Hematopoietic multipotent progenitor cell treated with erythropoietin and hydrocortisone succinate and interleukin-3 and kit ligand, for 4 days (in vitro differentiated cells): ENCODE measurements at regions not wholly inside any gene's neighbourhood (a gene's known extent, or its start where the extent isn't known, plus 50 kb on each side); places are given as distances from the start of the nearest gene placed in this dataset.
"Not testable (repeated sequence)": the region's sequence is repeated elsewhere in the genome, so short reads cannot be mapped to it uniquely, and the experiment has no call there.

Experiments
- DNase-seq: peaks from one replicate; pipeline ENCODE4 v3.0.0-alpha.2; 2015

GRCh38 chr4:7141151-7141834 lies 51.0 kb upstream of the SORCS2 start:
- no peak for DNase-seq

DNA sequence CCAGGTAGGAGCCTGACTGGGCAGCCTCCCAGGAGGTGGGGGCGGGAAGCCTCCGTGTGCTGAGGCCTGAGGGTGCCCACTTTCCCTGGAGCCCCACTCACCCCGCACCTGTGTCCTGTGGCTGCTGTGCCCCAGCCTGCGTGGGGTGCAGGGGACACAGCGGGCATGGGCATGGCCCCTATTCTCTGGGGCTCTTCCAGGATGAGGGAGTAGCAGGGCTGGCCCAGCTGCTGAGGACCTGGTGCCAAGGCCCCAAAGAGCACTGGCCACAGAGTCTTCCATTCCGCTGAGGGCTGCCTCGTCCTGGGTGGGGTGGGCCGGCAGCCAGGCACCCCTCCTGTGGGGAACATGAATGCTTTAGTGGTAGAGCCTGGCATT lies 51.7 kb upstream of the SORCS2 start:
- DNase-seq: no peak

GRCh38 chr4:7140062-7140691 lies 52.2 kb upstream of the SORCS2 start:
- no peak for DNase-seq

GRCh38 chr4:7139167-7139982 lies 53.0 kb upstream of the SORCS2 start:
- DNase-seq: no peak

GRCh38 chr4:7138223-7139166 lies 53.8 kb upstream of the SORCS2 start:
- no peak for DNase-seq

DNA sequence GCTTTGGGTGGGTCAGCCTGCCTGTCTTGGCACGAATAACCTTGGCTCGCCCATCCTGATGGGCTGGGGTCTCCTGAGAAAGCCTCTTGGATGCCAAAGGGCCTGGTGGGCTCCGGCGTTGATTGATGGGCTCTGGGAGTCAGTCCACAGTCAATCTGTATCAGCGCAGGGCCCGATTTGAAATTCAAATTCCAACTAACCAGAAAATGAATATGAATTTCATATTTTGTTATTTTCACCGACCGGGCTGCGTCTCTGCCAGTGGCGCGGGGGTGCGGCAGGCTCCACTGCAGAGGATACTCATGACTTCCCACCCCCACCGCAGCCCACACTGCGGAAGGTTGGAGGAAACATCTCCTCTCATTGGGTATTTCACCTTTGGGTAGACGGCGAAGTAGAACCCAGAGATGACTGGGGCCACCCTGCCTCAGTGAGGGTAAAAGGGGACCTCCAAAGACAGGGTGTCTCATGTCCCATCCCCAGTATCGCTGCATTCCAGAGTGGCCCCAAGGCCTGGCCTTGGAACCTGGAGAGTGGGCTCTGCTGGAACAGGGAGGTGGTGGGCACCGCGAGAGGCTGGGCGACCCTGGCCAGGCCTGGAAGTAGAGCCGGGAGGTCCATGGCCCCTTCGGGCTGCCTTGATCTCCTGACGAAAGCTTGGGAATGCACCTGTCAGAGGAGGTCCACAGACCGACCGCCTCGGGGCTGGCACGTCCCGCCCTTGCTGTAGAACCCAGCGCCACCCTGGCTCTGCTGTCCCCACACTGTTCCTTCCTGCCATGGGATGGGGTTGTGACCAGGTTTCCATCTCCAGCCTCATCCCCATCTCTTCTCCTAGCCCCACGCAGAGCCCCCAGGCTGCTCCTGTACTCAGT lies 54.8 kb upstream of the SORCS2 start:
- DNase-seq: no peak

DNA sequence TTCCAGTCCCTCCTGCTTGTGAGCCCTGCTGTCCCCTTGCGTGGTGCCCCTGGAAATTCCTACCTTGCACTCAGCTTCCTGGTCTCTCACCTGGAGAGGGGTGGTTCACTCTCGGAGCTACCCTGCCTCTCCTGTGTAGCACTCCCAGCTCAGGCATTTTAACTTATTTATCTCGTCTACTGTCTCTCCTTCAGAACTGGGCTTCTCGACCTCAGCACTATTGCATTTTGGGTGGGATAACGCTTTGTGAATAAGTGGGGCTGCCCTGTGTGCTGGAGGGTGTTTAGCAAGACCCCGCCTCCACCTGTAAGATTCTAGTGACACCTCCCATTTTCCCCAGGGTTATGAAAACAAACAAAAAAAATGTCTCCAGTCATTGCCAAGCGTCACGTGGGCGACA lies 56.0 kb upstream of the SORCS2 start:
- DNase-seq: no peak

GRCh38 chr4:7135389-7135746 lies 57.0 kb upstream of the SORCS2 start:
- no peak for DNase-seq

DNA sequence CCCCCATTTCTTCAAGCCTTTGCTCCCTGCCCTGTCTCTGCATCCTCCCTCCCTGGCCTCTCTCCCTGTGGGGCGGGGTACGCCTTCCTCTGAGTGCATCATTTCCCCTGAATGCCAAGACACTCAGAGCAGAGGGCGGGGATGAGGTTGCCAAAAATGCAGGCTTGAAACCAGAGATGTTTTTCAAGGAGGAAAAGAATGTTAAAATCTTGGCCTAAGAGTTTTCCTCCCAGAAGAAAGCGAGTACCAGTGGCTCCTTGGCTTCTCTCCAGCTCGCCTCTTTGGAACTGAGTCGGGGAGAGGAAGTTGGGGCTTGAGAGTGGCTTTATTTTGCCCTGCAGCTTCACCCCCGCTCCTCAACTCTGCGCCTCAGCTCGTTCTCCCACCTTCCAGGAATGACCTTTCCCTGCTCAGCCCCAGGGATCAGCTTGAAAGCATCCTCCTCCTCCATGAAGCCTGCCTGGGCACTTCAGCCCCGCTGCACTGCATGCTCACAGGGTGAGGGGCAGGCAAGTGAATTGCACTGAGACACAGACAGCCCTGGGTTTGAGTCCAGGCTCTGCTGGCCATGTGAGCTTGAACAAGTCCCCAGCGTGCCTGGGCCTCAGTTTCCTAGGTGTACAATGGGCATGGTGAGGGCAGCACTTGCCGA lies 57.5 kb upstream of the SORCS2 start:
- peak; percentile 48 for DNase-seq

DNA sequence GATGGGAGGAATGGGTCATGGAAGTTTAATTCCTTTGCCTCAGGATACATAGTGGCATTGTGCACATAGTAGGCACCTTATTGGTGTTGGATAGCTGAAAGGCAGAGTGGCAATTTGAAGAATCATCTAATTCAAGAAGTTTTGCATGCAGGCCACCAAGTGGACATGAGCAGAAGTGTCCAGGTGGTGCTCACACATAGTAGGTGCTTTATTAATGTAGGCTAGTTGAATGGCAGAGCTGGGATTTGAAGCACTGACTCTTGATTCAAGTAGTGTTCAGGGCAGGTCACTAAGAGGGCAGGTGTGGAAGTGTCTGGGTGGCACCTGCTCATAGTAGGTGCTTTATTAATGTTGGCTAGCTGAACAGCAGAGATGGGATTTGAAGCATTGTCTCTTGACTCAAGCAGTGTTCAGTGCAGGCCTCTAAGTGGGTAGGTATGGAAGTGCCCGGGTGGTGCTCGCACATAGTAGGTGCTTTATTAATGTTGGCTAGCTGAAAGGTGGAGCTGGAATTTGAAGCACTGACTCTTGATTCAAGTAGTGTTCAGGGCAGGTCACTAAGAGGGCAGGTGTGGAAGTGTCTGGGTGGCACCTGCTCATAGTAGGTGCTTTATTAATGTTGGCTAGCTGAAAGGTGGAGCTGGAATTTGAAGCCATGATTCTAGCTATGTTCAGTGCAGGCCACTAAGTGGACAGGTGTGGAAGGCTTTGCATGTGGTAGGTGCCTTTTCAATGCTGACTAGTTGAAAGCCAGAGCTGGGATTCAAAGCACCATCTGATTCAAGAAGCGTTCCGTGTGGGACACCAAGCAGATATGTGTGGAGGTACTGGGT lies 58.3 kb upstream of the SORCS2 start:
- DNase-seq: not testable (repeated sequence)

GRCh38 chr4:7132730-7133582 lies 59.4 kb upstream of the SORCS2 start:
- DNase-seq: no peak

GRCh38 chr4:7132249-7132648 lies 60.1 kb upstream of the SORCS2 start:
- no peak for DNase-seq

GRCh38 chr4:7131498-7132031 lies 60.8 kb upstream of the SORCS2 start:
- DNase-seq: no peak

DNA sequence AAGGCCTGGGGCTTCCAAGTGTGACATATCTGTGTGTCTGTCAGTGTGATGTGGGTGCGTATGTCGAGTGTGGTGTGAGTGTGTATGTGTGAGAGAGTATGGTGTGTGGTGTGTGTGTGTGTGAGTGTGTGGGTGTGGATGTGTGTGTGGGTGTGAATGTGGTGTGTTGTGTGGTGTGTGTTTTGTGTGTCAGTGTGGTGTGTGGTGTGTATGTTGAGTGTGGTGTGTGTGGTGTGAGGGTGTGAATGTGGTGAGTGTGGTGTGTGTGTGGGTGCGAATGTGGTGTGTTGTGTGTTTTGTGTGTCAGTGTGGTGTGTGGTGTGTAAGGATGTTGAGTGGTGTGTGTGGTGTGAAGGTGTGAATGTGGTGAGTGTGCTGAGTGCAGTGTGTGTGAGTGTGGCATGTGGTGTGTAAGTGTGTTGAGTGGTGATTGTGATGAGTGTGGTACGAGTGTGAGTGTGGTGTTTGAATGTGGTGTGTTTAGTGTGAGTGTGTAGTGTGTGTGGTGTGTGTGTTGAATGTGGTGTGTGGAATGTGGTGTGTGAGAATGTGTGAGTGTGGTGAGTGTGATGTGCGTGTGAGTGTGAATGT lies 61.6 kb upstream of the SORCS2 start:
- DNase-seq: no peak

DNA sequence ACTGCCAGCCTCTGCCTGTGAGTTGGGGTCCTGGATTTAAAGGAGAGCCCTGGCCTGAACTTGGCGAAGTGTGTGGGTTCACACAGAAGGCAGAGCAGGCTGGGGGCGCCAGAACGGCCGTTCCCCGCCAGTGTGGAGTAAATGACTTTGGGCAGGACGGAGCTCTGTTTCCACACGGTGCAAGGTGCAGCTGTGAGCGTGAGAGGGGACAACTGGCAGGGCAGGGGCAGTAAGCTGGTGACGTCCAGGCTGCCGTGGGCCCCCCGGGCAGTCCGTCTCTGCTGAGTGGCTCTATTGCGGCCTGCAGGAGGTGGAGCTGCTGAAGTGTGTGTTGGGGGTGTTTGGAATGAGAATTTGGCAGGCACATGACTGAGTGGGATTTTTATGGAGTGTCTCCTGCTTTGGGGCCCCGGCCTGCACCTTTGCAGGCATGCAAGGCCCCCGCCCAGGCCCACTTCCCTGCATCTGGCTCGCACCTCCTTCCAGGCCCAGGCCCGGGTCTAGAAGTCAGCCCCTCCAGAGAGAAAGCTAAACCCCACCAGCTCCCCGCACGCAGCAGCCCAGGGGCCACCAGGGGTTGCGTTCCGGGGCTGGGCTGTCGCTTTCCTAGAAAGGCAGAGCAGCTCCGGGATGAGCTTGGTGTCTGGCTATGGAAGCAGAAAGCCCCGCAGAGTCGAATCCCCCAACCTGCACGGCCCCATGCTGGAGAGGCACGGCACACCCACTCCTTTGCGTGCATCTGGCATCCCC lies 62.2 kb upstream of the GRPEL1 start:
- DNase-seq: no peak

DNA sequence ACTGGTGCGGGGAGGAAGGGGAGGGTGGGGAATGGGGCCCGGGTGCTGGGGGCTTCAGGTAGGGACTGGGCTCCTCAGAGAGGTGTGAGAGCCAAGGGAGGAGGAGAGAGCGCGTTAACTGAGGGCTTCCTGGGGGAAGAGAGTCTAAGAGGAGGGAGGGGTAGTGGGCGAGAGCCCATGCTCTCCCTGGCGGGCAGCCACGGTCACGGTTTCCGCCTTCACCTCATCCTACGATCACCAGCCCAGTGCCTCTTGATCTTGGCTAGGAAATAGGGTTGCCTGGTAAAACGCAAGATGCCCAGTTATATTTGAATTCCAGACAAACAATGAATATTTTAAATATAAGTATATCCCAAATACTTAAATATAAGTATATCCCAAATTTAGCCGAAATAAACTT lies 60.8 kb upstream of the GRPEL1 start:
- no peak for DNase-seq

DNA sequence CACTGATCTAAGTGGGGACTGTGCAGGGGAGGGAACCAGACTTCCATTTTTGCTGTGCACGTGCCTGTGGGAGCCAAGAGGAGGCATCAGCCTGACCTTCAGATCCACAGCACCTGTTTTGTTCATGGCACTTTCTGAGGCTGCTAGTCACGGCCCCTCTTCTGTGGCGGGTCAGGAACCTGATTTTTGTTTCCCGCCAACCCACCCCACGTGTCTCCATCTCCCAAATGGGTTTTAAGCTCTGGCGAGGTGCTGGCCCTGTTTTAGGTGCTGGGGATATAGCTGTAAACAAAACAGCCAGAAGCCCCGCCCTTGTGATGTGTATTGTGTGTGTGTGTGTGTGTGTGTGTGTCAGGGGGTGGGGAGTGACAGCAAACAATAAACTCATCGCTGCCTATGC lies 60.4 kb upstream of the GRPEL1 start:
- no peak for DNase-seq

DNA sequence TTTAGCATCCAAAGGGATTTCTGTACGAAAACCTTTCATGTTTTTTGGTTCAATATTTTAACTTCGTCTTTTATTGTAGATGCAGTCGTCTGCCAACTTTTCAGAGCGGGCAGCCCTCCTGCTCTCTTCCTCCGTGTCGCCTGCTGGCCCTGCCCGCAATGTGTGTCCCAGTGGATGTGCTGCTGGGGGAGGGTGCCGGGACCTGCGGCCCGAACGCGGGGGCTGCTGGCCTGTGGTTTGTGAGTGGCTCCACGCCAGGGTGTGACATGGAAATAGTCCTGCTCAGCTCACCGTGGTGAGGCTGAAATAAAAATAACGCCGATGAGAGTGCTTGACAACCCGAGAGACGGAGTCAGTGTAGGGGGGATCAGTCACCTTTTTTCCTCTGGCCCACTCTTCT lies 59.7 kb upstream of the GRPEL1 start:
- no peak for DNase-seq
